ENCODE measurements at regions not wholly inside any gene's neighbourhood (a gene's known extent, or its start where the extent isn't known, plus 50 kb on each side); places are given as distances from the start of the nearest gene placed in this dataset.

- no TSS peak for BruUV-seq (replicated peaks)
- H4K20me1 ChIP-seq (ENCODE audit: low read length), result no peaks in the 10 kb centered on the region
- no peak for TF ChIP-seq CTCF (conservative IDR thresholded peaks at IDR 0.05; ENCODE audit: low read depth, low read length)
- no peak for TF ChIP-seq EZH2phosphoT487 (IDR thresholded peaks at IDR 0.05; ENCODE audit: borderline replicate concordance, low read length)
- no peak for TF ChIP-seq EZH2 (IDR thresholded peaks at IDR 0.05; ENCODE audit: low read length, unreplicated experiment)
These were observed 632.8 kb downstream of the IGSF11 start for GRCh38 chr3:118401887-118402286.

GRCh38 chr3:118402971-118403370 lies 631.7 kb downstream of the IGSF11 start:
- no TSS peak for BruUV-seq (replicated peaks)

More at GRCh38 chr3:118401887-118402286, 632.8 kb downstream of the IGSF11 start:
- H3F3A ChIP-seq (ENCODE audit: low read length, unreplicated experiment), result no peaks in the 10 kb centered on the region
- intact Hi-C loops (cut with micrococcal nuclease), result no loop called here
- no peaks in the 10 kb centered on the region for H3K79me2 ChIP-seq (ENCODE audit: low read length)
- H3K9me3 ChIP-seq (ENCODE audit: low read length), result 0 out of 2 replicates have a peak, but pooled peaks cover 8% of the 10 kb centered on the region
- ChIA-PET POLR2A (ENCODE audit: unreplicated experiment) (no interaction called here), CTCF (no interaction called here)
- no peaks in the 10 kb centered on the region for H3K36me3 ChIP-seq (ENCODE audit: low read depth, low read length)
- H3K9ac ChIP-seq (ENCODE audit: low read length), result no peak overlapping the region
- H3K9me2 ChIP-seq (replicated peaks; ENCODE audit: low read length), result no peaks in the 10 kb centered on the region
- H3K27ac ChIP-seq (ENCODE audit: low read length), result no peak overlapping the region
- H3K4me2 ChIP-seq (ENCODE audit: low read length), result no peak overlapping the region
- no peak for ATAC-seq
- DNase-seq, result no peak
- no peak overlapping the region for H2AFZ ChIP-seq (ENCODE audit: low read length)
- no peak overlapping the region for H3K4me3 ChIP-seq (ENCODE audit: low read length)
- no peaks in the 10 kb centered on the region for H3K4me1 ChIP-seq (ENCODE audit: insufficient read depth, low read length)
- H3K27me3 ChIP-seq (ENCODE audit: low read length), result no peaks in the 10 kb centered on the region

GRCh38 chr3:118406562-118406961 lies 628.1 kb downstream of the IGSF11 start:
- Histone ChIP-seq H2AFZ (ENCODE audit: low read length) (no peak overlapping the region), H3K27me3 (ENCODE audit: low read length) (no peaks in the 10 kb centered on the region), H3K27ac (ENCODE audit: low read length) (no peak overlapping the region), H3K4me2 (ENCODE audit: low read length) (no peak overlapping the region), H3K4me1 (ENCODE audit: insufficient read depth, low read length) (no peaks in the 10 kb centered on the region), H4K20me1 (ENCODE audit: low read length) (no peaks in the 10 kb centered on the region), H3K9me2 (replicated peaks; ENCODE audit: low read length) (no peaks in the 10 kb centered on the region), H3K9ac (ENCODE audit: low read length) (no peak overlapping the region), H3K36me3 (ENCODE audit: low read depth, low read length) (no peaks in the 10 kb centered on the region), H3K4me3 (ENCODE audit: low read length) (no peak overlapping the region), H3F3A (ENCODE audit: low read length, unreplicated experiment) (no peaks in the 10 kb centered on the region), H3K79me2 (ENCODE audit: low read length) (no peaks in the 10 kb centered on the region), H3K9me3 (ENCODE audit: low read length) (peaks cover 17% of the 10 kb centered on the region; the same call in 1 of the 2 replicates)
- intact Hi-C loops (cut with micrococcal nuclease), result no loop called here
- no peak for ATAC-seq
- CTCF ChIA-PET, result no interaction called here
- no peak for DNase-seq
- TF ChIP-seq CTCF (conservative IDR thresholded peaks at IDR 0.05; ENCODE audit: low read depth, low read length) (no peak), EZH2phosphoT487 (IDR thresholded peaks at IDR 0.05; ENCODE audit: borderline replicate concordance, low read length) (no peak), EZH2 (IDR thresholded peaks at IDR 0.05; ENCODE audit: low read length, unreplicated experiment) (no peak)
- BruUV-seq (replicated peaks), result no TSS peak
- POLR2A ChIA-PET (ENCODE audit: unreplicated experiment), result no interaction called here

More at GRCh38 chr3:118402971-118403370, 631.7 kb downstream of the IGSF11 start:
- H3K27me3 ChIP-seq (ENCODE audit: low read length), result no peaks in the 10 kb centered on the region
- no peak overlapping the region for H2AFZ ChIP-seq (ENCODE audit: low read length)
- ATAC-seq (no peak), DNase-seq (no peak)
- no peak for TF ChIP-seq EZH2phosphoT487 (IDR thresholded peaks at IDR 0.05; ENCODE audit: borderline replicate concordance, low read length)
- H3K79me2 ChIP-seq (ENCODE audit: low read length), result no peaks in the 10 kb centered on the region
- no peak overlapping the region for H3K27ac ChIP-seq (ENCODE audit: low read length)
- 0 out of 2 replicates have a peak, but pooled peaks cover 8% of the 10 kb centered on the region for H3K9me3 ChIP-seq (ENCODE audit: low read length)
- H3K9ac ChIP-seq (ENCODE audit: low read length), result no peak overlapping the region
- POLR2A ChIA-PET (ENCODE audit: unreplicated experiment), result no interaction called here
- no peak overlapping the region for H3K4me3 ChIP-seq (ENCODE audit: low read length)
- CTCF ChIA-PET, result no interaction called here
- H3F3A ChIP-seq (ENCODE audit: low read length, unreplicated experiment), result no peaks in the 10 kb centered on the region
- no peaks in the 10 kb centered on the region for H4K20me1 ChIP-seq (ENCODE audit: low read length)
- intact Hi-C loops (cut with micrococcal nuclease), result no loop called here
- H3K4me2 ChIP-seq (ENCODE audit: low read length), result no peak overlapping the region
- no peaks in the 10 kb centered on the region for H3K36me3 ChIP-seq (ENCODE audit: low read depth, low read length)
- H3K9me2 ChIP-seq (replicated peaks; ENCODE audit: low read length), result no peaks in the 10 kb centered on the region
- H3K4me1 ChIP-seq (ENCODE audit: insufficient read depth, low read length), result no peaks in the 10 kb centered on the region

Measured in PC-3 (cell line).